ENCODE measurements at regions not wholly inside any gene's neighbourhood (a gene's known extent, or its start where the extent isn't known, plus 50 kb on each side); places are given as distances from the start of the nearest gene placed in this dataset.

- TF ChIP-seq CTCF (IDR thresholded peaks at IDR 0.05 in 2 of 3, conservative IDR thresholded peaks at IDR 0.05 in 1 of 3; ENCODE audit: insufficient read depth in 2 of 3, low read depth in 1 of 3, low read length in 3 of 3), result no peak
- no peak for TF ChIP-seq REST (IDR thresholded peaks at IDR 0.05; ENCODE audit: borderline replicate concordance)
- TF ChIP-seq REST (CRISPR knock-in tag; IDR thresholded peaks at IDR 0.05; ENCODE audit: low read depth), result no peak
- TF ChIP-seq IRF9 (tag; IDR thresholded peaks at IDR 0.05), result no peak
- TF ChIP-seq SRF (CRISPR knock-in tag; IDR thresholded peaks at IDR 0.05), result no peak
- TF ChIP-seq THRB (CRISPR knock-in tag; conservative IDR thresholded peaks at IDR 0.05), result no peak
- no peak for TF ChIP-seq USF2 (CRISPR knock-in tag; IDR thresholded peaks at IDR 0.05)
- no peak for TF ChIP-seq ZZZ3 (IDR thresholded peaks at IDR 0.05)
Observed at GRCh38 chr13:90099847-90100246, 1247.6 kb upstream of the MIR17HG start.

Measured in K562 (cell line).